HG02870 (cell line): ENCODE measurements at regions not wholly inside any gene's neighbourhood (a gene's known extent, or its start where the extent isn't known, plus 50 kb on each side); places are given as distances from the start of the nearest gene placed in this dataset.
"Not testable (repeated sequence)": the region's sequence is repeated elsewhere in the genome, so short reads cannot be mapped to it uniquely, and the experiment has no call there.

Experiments used
- ATAC-seq: cut with Tn5 transposase; IDR thresholded peaks from one replicate; pipeline ENCODE4 v1.9.1; 2021; ENCODE audit warnings: mild to moderate bottlenecking, moderate library complexity; ENCODE audit not compliant: unreplicated experiment

DNA sequence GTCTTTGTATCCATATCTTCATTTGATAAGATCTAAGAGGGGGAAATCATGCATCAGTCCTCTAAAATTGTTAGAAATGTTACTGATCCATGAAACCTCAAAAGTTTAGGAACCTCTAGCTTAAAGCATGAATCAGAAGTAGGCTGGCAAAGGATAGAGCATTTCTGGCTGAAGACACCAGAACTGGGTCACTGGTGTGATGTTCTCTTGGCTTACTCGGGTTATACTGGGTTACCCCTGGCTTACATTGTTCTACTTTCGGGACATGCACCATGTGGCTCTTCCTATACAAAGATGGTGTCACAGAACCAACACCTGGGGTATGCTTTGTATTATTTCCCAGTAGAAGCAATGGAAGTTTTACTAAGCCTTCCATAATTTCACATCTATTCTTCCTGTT, 83.2 kb upstream of the TNP1 start:
- ATAC-seq = no peak

GRCh38 chr2:216942465-216942864, 82.6 kb upstream of the TNP1 start:
- ATAC-seq = no peak

DNA sequence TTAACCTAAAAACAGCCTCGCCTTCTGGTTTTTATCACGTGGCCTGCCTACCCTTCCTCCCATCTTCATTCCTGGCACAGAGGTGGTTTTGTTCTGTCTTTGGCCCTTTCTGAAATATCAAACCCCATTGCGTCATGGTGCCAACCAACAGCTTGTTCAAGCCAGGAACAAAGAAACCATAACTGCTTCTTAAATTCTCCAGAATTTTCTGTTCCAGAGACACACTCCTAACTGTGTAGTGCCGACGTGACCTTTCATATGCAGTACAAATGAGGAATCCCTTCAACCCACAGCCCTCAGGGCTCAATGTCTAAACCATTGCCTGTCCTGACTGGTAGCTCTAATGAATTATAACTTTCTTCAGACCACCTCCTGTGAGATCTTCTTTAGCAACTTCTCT, 82.2 kb upstream of the TNP1 start:
- ATAC-seq = no peak

- no peak for ATAC-seq
These were observed 77.1 kb upstream of the TNP1 start for GRCh38 chr2:216936954-216937357.

DNA sequence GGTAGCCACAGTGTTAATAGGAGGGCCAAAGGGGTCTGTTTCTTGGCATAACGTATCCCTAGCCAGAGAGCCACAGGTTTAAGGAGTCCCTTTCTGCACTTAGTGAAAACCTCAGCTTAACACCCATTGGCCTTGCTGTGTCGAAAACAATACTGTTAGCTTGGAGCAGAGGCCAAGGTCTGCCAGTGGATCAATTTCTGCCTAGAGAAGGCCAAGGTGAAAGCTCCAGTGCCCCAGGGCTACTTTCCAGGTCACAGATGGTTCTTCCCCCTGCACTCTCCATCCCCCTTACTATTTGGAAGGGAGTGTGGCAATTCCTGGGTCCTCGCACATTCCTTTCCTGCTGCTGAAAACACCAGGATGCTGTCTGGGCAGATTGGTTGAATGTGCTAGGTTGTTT, 74.8 kb upstream of the TNP1 start:
- no peak for ATAC-seq

DNA sequence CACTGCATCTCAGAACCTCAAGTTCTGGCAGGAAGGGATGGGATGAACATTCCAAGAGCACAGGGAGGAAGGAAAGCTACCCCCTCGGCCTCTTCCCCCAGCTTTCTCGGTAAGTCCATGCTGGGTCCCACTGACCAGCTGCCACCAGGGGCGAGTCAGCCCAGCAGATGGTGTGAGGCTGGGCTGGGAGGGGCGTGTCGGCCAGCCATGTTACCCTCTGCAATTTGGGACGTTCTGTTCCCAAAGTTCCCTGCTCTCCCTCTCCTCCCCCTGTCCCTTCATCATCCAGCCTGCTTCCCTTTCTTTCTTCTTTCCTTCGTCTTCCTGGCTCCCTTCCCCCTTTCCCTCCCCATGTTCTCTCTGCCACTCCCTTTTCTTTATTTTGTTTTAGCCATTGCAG, 74.3 kb upstream of the TNP1 start:
- no peak for ATAC-seq

- ATAC-seq = no peak
These were observed 73.1 kb upstream of the TNP1 start for GRCh38 chr2:216932863-216933548.

DNA sequence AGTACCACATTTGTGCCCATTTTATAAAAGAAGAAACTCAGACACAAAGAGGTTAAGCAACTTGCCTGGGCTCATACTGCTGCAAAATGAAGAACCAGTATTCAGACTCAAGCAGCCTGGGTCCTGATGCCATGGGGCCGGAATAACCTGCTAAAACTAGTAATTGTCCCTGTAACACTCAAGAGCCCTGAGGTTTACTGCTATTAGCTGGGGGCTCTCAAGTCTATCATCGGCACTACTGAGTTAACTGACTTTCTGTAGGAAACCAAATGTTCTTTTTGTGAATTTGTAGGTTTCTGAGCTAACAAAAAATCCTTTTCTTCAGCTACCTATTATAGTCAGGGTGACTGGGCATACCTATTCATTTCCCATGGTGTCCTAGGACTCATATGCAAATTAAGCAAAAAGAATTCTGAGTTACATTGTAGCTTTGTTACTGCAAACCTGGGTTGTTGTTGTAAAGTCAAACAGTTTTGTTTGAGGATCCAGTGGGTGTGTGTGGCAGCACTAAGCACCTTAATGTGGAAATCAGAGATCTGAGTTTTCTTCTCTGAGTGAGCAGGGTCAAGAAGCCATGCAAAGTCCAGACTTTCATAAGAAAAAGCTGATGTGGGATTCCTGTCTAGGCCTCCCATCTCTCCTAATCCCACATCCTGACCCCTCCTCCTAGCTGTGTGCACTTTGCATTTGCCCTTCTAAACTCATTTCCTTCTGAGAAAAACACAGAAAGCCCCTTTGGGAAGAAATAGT, 72.4 kb upstream of the TNP1 start:
- no peak for ATAC-seq

GRCh38 chr2:216930716-216931115, 70.9 kb upstream of the TNP1 start:
- no peak for ATAC-seq

DNA sequence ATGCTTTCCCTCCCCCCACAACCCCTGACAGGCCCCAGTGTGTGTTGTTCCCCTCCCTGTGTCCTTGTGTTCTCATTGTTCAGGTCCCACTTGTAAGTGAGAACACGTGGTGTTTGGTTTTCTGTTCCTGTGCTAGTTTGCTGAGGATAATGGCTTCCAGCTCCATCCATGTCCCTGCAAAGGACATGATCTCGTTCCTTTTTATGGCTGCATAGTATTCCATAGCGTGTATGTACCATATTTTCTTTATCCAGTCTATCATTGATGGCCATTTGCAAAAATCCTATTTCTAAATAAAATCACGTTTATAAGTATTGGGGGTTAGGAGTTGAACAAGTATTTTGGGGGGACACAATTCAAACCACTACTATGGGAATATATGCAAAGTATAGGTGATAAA, 69.5 kb upstream of the TNP1 start:
- ATAC-seq = not testable (repeated sequence)

GRCh38 chr2:216927163-216927562, 67.3 kb upstream of the TNP1 start:
- ATAC-seq = no peak

DNA sequence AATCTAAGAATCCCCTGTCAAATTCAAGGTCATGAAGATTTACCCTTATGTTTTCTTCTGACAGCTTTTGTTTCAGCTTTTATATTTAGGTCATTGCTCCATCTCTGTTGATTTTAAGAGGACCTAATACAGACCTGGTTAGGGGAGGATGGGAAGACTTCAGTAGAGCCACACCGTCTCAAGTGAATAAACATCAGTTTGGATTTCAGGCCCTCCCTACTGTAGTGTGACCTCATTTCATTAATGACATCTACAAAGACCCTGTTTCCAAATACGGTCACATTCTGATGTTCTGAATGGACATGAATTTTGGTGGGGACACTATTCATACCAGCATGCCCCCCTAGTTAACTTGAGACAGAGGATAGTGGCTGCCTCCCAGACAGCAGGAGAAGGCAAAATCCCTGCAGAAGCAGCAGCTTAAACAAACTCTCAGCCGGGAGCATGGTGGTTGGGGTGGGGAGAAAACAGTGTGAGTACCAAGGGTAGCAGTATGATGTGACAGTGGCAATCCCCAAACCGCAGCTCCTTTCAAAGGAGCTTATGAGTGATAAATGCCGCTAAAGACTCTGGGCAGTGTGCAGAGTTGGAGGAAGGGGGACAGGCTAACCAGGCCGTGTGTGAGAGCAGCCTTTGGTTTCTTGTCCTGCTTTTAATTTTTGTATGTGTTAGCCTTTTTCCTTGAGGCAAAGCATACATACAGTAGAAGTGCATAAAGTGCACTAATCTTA, 65.9 kb upstream of the TNP1 start:
- ATAC-seq = peak; percentile 75

DNA sequence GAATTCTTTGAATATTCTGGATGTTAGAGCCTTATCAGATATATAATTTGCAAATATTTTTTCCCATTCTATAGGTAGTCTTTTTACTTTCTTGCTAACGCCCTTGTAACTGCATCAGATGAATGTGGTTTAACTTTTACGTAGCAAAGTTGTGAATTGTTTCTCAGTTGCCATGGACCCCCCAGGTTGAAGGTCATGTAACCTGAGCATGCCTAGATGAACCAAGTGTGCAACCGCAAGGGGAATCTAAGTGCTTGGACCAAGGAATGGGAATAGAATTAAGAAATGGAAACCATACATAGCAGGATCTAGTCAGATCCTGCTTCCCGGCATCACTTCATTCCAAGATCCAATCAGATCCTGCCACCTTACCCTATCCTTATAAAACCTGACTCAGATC, 65.1 kb upstream of the TNP1 start:
- no peak for ATAC-seq

- ATAC-seq = no peak
These were observed 63.8 kb upstream of the TNP1 start for GRCh38 chr2:216923706-216924105.

GRCh38 chr2:216922175-216922780, 62.4 kb upstream of the TNP1 start:
- ATAC-seq = peak; percentile 46

GRCh38 chr2:216920937-216921456, 61.1 kb upstream of the TNP1 start:
- ATAC-seq = no peak

- no peak for ATAC-seq
These were observed 60.4 kb upstream of the TNP1 start for GRCh38 chr2:216920143-216920876.

DNA sequence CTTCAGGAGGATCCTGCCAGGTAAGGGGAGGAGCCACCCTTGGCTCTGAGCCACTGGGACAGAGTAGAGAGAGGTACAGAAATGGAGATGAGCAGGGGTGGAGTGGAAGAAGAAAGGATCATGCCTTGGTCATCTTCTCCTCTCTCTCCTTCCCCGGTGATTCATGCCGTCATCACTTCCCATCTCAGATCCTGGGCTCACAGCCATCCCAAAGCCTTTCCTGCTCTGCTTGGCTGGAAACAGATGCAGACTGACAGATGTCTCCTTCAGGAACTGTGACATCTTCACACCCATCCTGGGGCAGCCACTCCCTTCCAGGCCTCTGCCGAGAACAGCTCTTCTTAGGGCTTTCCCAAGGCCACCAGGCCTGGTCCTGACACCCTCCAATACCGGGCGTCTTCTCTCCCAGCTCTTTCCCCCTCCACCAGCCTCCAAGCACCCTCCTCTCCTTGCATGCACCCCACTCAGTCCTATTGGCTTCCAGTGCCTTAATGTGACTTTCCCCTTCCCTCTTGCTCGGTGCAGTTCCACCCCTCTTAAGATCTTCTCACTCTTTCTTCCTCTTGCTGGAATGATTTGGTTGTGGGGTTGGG, 58.3 kb upstream of the TNP1 start:
- no peak for ATAC-seq

GRCh38 chr2:216916956-216917650, 57.2 kb upstream of the TNP1 start:
- no peak for ATAC-seq
